Stimulated activated naive CD8-positive, alpha-beta T cell treated with anti-CD3 and anti-CD28 coated beads, Interleukin-15, amount 100 ng/mL, for 72 hours (primary cell): ENCODE measurements at regions not wholly inside any gene's neighbourhood (a gene's known extent, or its start where the extent isn't known, plus 50 kb on each side); places are given as distances from the start of the nearest gene placed in this dataset.
A peak's percentile ranks its signal among the peaks of the same experiment; 100 is the strongest.

Experiments
- ATAC-seq: fragments of 150-1000 bp; cut with Tn5 transposase; 2 replicates; pipeline ENCODE4 v1.10.0; 2021; ENCODE audit warnings: mild to moderate bottlenecking, moderate library complexity
- DNase-seq, 2 donors: peaks; one replicate each; pipeline ENCODE4 v3.0.0; 2021 to 2022
- H3K27ac Mint-ChIP-seq, 2 donors: one replicate each; pipeline ENCODE4 v1.8.0; 2022; ENCODE audit warnings: mild to moderate bottlenecking in 2 of 2, mixed read lengths in 2 of 2, moderate library complexity in 2 of 2
- H3K27me3 Mint-ChIP-seq: one replicate; pipeline ENCODE4 v1.8.0; 2022; ENCODE audit warnings: mixed read lengths
- H3K4me1 Mint-ChIP-seq: one replicate; pipeline ENCODE4 v1.8.0; 2022; ENCODE audit warnings: mild to moderate bottlenecking, mixed read lengths
- H3K4me3 Mint-ChIP-seq, 2 donors: one replicate each; pipeline ENCODE4 v1.8.0; 2022; ENCODE audit warnings: mild to moderate bottlenecking in 2 of 2, mixed read lengths in 2 of 2, moderate library complexity in 1 of 2
- H3K9me3 Mint-ChIP-seq, 2 donors: one replicate each; pipeline ENCODE4 v1.8.0; 2022; ENCODE audit warnings: mixed read lengths in 2 of 2

DNA sequence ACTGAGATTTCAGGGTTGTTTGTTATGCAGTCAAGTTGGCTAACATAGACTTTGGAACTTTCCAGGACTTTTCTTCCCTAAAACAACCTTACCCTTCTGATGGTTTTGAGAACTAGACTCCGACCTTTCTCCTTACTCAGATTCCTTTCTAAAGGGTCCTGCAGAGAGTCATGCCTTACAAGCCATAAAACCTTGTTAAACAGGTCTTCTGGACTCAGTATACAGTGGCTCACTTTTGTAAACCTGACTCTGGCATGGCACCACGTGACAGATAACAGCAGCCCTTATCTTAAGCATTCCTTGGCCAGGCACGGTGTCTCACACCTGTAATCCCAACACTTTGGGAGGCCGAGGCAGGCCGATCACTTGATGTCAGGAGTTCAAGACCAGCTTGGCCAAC, 253.2 kb upstream of the RAB6C start:
- Mint-ChIP-seq H3K27ac (no peak overlapping the region), H3K4me3 (no peak overlapping the region), H3K4me1 (no peaks in the 10 kb centered on the region), H3K27me3 (no peaks in the 10 kb centered on the region), H3K9me3 (no peaks in the 10 kb centered on the region)
- ATAC-seq (no peak), DNase-seq (no peak)

GRCh38 chr2:129727286-129727685, 252.2 kb upstream of the RAB6C start:
- Mint-ChIP-seq H3K27me3 (no peaks in the 10 kb centered on the region), H3K9me3 (no peaks in the 10 kb centered on the region), H3K27ac (no peak overlapping the region), H3K4me1 (no peaks in the 10 kb centered on the region), H3K4me3 (no peak overlapping the region)
- no peak for ATAC-seq
- no peak for DNase-seq

DNA sequence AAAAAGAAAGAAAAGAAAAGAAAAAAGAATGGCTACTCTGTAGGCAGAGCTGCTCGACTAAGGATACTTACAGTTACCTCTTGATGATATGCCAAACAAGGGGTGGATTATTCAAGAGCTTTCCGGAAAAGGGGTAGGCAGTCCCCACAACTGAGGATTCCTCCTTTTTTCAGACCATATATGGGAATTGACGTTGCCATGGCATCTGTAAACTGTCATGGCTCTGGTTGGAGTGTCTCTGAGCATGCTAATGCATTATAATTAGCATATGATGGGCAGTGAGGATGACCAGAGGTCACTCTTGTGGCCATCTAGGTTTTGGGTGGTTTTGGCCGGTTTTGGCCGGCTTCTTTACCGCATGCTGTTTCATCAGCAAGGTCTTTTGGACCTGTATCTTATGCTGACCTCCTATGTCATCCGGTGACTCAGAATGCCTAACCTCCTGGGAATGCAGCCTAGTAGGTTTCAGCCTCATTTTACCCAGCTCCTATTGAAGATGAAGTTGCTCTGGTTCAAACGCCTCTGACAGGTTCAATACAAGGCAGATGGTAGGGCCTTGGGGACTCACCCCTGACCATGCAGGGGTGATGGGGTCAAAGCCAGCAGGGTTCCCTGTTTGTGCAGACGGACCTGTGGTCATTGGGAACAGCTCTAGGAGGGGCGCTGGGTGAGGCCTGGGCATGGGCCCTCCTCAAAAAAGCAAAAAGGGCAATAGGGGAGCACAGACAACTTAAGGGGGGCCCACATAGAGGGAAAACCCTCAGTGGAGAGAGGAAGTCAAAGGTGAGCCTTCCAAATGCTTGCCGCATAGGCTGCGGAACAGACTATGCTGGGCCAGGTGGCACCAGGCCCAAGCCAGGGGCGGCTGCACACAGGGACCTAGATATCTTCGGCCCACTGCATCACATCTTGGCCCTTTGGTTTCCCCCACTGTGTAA, 251.2 kb upstream of the RAB6C start:
- H3K27me3 Mint-ChIP-seq, result no peaks in the 10 kb centered on the region
- no peaks in the 10 kb centered on the region for H3K4me1 Mint-ChIP-seq
- no peak for DNase-seq
- no peak for ATAC-seq
- H3K27ac Mint-ChIP-seq, result peak overlapping the region in 1 of 2 donors; percentile 70
- no peaks in the 10 kb centered on the region for H3K9me3 Mint-ChIP-seq
- no peak overlapping the region for H3K4me3 Mint-ChIP-seq

GRCh38 chr2:129729011-129729410, 250.5 kb upstream of the RAB6C start:
- DNase-seq, result no peak
- Mint-ChIP-seq H3K4me3 (no peak overlapping the region), H3K27me3 (no peaks in the 10 kb centered on the region), H3K4me1 (no peaks in the 10 kb centered on the region), H3K9me3 (no peaks in the 10 kb centered on the region), H3K27ac (no peak overlapping the region)
- no peak for ATAC-seq

- DNase-seq (no peak), ATAC-seq (no peak)
- Mint-ChIP-seq H3K4me3 (no peak overlapping the region), H3K4me1 (no peaks in the 10 kb centered on the region), H3K27ac (no peak overlapping the region), H3K9me3 (no peaks in the 10 kb centered on the region), H3K27me3 (no peaks in the 10 kb centered on the region)
Observed at GRCh38 chr2:129729646-129730045, 249.8 kb upstream of the RAB6C start.

DNA sequence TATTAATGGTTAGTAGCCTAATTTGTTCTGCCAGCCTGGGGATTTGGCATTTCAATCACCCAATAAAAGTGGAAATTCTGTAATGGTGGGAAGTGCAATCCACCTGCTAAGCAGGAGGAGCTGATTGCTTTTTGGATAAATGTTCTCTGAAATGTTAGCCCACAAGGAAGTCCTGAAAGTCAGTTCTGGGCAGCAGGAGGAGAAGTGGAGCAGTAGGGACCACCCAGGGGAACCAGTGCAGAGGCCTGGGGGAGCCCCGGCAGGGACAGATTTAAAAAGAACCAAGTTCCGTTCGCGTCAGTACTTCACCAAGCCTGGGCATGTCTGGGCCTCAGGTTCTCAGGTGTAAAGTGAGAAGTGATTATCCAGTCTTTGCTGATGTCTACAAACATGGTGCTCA, 248.5 kb upstream of the RAB6C start:
- Mint-ChIP-seq H3K27me3 (no peaks in the 10 kb centered on the region), H3K9me3 (no peaks in the 10 kb centered on the region), H3K27ac (no peak overlapping the region), H3K4me1 (no peaks in the 10 kb centered on the region), H3K4me3 (no peak overlapping the region)
- ATAC-seq (no peak), DNase-seq (no peak)

DNA sequence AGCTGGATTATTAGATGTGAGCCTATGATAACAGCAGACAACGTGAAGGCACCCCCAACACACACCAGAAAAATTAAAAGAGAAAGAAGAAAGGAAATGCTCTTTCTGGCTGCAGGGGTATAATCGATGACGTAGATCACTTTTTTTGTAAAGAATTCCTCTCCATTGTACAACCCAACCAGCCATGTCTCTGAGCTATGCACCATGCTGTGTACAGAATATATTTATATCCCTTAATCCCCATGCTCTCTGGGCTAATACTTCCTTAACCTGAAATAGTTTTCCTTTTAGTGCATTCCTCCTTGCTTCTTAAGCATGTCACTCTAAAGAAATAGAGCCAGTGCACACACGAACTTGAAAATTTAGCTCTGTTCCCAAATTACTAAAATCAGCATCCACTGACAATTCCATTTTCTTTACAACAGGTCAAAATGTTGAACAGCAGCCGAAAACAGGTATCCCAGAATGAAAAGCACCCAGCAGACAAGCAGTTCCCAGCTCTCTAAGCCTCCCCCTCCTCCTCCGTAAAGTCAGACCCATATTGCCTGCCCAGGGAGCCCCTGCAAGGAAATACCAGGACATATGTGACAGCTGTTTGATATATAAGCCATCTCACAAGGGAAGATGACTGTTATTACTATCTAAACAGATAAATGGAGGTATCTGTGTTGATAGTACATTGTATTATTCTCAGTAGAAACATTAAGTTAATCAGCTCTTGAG, 247.4 kb upstream of the RAB6C start:
- H3K9me3 Mint-ChIP-seq, result no peaks in the 10 kb centered on the region
- no peak for ATAC-seq
- H3K4me3 Mint-ChIP-seq, result no peak overlapping the region
- H3K27me3 Mint-ChIP-seq, result no peaks in the 10 kb centered on the region
- H3K27ac Mint-ChIP-seq, result no peak overlapping the region
- no peaks in the 10 kb centered on the region for H3K4me1 Mint-ChIP-seq
- DNase-seq, result no peak

DNA sequence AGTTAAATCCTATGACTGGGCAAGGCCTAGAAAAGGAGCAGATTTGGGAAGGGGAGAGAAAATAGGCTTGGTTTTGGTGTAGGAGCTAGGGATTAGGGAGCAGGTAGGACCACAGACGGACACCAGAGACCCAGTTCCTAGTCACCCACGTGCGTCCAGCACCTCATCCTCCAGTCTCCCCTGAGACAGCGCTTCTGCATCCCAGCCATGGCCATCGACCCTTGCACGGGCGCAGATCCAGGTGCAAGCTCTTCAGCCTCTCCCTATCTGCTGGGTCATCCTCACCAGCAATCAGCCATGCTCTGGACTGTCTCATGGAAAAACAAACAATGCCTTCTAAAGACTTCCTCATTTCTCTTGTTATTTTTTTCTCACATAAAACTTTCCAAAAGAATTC, 246.8 kb upstream of the RAB6C start:
- Mint-ChIP-seq H3K9me3 (no peaks in the 10 kb centered on the region), H3K27ac (no peak overlapping the region), H3K4me1 (no peaks in the 10 kb centered on the region), H3K4me3 (no peak overlapping the region), H3K27me3 (no peaks in the 10 kb centered on the region)
- ATAC-seq (no peak), DNase-seq (no peak)

- DNase-seq (no peak), ATAC-seq (no peak)
- Mint-ChIP-seq H3K4me3 (no peak overlapping the region), H3K27me3 (no peaks in the 10 kb centered on the region), H3K9me3 (no peaks in the 10 kb centered on the region), H3K27ac (no peak overlapping the region), H3K4me1 (no peaks in the 10 kb centered on the region)
Observed at GRCh38 chr2:129733041-129733440, 246.4 kb upstream of the RAB6C start.

- no peaks in the 10 kb centered on the region for H3K27me3 Mint-ChIP-seq
- H3K4me3 Mint-ChIP-seq, result no peak overlapping the region
- no peaks in the 10 kb centered on the region for H3K4me1 Mint-ChIP-seq
- H3K9me3 Mint-ChIP-seq, result no peaks in the 10 kb centered on the region
- ATAC-seq, result no peak
- no peak for DNase-seq
- H3K27ac Mint-ChIP-seq, result no peak overlapping the region
Observed at GRCh38 chr2:129733579-129733978, 245.9 kb upstream of the RAB6C start.

GRCh38 chr2:129734343-129735034, 245.0 kb upstream of the RAB6C start:
- ATAC-seq (no peak), DNase-seq (no peak)
- Mint-ChIP-seq H3K9me3 (no peaks in the 10 kb centered on the region), H3K27ac (no peak overlapping the region), H3K4me1 (no peaks in the 10 kb centered on the region), H3K27me3 (no peaks in the 10 kb centered on the region), H3K4me3 (no peak overlapping the region)

DNA sequence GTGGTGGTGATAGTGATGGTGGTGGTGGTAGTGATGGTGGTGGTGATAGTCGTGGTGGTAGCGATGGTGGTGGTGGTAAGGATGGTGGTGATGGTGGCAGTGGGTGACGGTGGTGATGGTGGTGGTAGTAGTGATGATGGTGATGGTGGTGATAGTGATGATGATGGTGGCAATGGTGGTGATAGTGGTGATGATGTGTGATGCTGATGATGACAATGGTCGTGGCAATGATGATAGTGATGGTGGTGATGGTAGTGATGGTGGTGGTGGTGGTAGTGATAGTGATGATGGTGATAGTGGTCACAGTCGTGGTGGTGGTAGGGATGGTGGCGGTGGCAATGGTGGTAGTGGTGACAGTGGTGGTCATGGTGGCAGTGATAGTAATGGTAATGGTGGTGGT, 243.9 kb upstream of the RAB6C start:
- Mint-ChIP-seq H3K27me3 (no peaks in the 10 kb centered on the region), H3K4me1 (no peaks in the 10 kb centered on the region), H3K27ac (no peak overlapping the region), H3K9me3 (no peaks in the 10 kb centered on the region), H3K4me3 (no peak overlapping the region)
- ATAC-seq (no peak), DNase-seq (no peak)

DNA sequence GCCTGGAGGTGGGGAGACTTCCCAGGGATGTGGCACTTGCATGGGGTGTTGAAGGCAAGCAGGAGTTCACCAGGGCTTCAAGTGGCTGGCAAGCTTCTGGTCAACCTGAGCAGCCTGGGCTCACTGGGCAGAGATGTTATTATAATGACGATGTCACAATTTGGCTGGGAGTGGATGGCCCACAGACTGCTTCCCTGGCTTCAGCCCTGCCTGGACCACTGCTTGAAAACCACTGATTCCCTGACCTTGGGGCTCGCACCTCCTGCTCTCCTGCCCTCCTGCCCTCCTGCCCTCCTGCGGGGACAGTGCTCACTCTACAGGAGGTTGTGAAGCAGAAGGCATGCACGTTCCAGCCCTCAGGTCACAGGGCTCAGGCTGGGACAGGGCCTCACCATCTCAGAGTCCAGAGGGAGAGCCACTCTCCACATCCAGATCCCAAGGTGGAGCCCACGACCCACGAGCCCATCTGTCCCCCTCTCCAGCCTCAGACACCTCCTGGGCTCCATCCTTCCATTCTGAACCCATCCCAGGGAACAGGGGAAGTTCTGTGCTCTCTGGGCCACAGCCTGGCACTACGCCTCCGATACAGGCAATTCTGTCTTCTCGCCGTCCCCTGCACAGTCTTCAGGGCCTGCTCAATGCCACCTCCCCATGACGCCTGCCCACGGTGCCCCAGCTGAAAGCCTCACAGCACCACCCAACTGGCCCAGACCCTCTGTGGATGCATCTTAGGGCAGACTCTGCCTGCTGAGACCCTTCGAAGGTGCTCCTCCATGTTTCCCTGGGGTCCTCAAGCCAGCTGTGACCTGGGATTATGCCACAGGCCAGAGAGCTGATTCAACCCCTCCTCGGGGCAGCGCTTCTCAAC, 241.6 kb upstream of the RAB6C start:
- DNase-seq, result no peak
- Mint-ChIP-seq H3K4me1 (no peaks in the 10 kb centered on the region), H3K27ac (no peak overlapping the region), H3K9me3 (no peaks in the 10 kb centered on the region), H3K27me3 (no peaks in the 10 kb centered on the region), H3K4me3 (no peak overlapping the region)
- ATAC-seq, result no peak

DNA sequence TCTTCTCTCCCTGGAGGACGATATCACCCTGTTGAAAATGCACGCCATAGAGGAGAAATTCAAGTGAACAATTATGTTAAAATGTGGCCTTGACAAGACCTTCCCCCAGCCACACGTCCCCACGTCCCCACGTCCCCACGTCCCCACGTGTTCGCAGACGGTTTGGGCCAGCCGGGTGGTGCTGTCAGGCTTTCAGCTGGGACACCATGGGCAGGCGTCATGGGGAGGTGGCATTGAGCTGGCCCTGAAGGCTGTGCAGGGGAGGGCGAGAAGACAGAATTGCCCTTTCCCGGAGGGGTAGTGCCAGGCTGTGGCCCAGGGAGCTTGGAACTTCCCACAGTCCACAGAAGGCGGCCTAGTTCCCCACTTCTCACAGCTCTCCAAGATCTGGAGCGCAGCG, 240.7 kb upstream of the RAB6C start:
- Mint-ChIP-seq H3K27ac (no peak overlapping the region), H3K9me3 (no peaks in the 10 kb centered on the region), H3K4me1 (no peaks in the 10 kb centered on the region), H3K4me3 (no peak overlapping the region), H3K27me3 (no peaks in the 10 kb centered on the region)
- DNase-seq (no peak), ATAC-seq (no peak)

DNA sequence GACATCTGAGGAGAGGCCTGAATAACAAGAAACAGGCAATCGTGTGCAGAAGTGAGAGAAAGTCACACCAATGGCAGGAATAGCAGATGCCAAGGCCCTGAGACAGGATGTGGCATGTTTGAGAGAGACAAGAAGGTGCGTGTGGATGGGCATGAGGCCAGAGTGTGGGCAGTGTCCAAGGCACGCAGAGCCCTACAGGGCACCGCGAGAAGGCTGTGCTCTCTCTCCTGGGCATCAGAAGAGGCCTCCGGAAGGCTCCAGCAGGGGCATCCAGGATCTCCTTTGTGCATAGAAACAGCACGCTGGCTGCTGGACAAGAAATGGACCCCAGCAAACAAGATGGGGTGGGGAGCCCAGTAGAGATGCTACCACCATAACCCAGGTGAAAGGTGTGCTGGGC, 239.0 kb upstream of the RAB6C start:
- no peak overlapping the region for H3K27ac Mint-ChIP-seq
- DNase-seq (no peak), ATAC-seq (no peak)
- no peaks in the 10 kb centered on the region for H3K4me1 Mint-ChIP-seq
- no peaks in the 10 kb centered on the region for H3K27me3 Mint-ChIP-seq
- no peaks in the 10 kb centered on the region for H3K9me3 Mint-ChIP-seq
- H3K4me3 Mint-ChIP-seq, result no peak overlapping the region
